ENCODE measurements at regions not wholly inside any gene's neighbourhood (a gene's known extent, or its start where the extent isn't known, plus 50 kb on each side); places are given as distances from the start of the nearest gene placed in this dataset.

DNA sequence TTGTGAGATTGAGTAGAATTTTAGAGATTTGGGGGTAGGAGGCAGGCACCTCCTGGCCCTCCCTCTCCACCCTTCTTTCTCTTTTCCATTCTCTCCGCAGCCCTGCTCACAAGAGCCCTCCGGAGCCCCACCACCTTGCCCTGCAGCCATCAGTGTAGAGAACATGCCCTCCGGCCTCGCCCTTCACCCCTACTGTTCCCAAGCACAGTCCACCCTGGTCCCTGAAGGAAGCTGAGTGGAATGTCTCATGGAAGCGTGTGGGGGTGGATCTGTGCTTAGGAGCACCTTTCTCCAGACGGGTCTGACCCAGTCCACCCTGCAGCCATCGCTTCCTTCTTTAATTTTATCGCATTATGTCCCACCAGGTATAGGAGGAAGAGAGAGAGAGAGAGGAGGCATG, 267.1 kb downstream of the NSG2 start:
- no peak for DNase-seq

- no peak for DNase-seq
These were observed 268.1 kb downstream of the NSG2 start for GRCh38 chr5:174313615-174314014.

DNA sequence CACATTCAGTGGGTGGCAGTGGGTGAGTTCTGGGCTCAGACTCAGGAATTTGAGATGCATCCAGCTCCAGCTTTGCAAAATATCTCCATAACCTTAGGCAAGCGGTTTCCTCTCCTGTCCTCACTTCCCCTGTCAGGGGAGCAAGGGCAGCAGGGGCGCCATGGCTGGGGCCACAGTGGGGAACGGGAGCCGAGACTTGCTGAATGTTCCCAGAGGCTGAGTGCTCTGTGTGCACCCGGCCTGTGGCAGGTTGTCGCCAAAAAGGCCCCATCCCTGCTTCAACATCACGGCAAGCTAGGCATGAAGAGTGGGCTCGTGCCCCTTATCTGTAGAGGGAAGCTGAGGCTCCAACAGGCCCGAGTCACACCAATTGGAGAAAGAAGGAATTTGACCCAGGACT, 268.8 kb downstream of the NSG2 start:
- no peak for DNase-seq

- no peak for DNase-seq
These were observed 270.0 kb downstream of the NSG2 start for GRCh38 chr5:174315471-174315870.

DNA sequence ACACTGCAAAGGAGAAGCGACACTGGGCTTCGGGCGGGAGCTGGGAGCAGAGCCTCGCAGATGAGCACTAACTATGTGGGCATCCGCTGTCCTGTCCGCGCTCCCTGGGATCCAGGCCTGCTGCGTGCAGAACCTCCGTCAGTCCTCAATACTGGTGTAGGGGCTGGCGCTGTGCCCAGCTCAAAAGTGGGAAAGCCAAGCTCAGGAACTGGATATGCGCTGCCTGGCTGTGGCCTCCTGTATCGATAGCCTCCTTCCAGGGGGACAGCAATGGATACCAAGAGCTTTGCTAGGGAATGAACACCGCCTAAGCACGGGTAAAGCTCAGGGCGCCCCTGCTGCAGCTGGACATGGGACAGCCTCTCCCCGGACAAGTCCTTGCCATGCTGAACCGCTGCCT, 270.4 kb downstream of the NSG2 start:
- no peak for DNase-seq

GRCh38 chr5:174316326-174316725, 270.8 kb downstream of the NSG2 start:
- no peak for DNase-seq

DNA sequence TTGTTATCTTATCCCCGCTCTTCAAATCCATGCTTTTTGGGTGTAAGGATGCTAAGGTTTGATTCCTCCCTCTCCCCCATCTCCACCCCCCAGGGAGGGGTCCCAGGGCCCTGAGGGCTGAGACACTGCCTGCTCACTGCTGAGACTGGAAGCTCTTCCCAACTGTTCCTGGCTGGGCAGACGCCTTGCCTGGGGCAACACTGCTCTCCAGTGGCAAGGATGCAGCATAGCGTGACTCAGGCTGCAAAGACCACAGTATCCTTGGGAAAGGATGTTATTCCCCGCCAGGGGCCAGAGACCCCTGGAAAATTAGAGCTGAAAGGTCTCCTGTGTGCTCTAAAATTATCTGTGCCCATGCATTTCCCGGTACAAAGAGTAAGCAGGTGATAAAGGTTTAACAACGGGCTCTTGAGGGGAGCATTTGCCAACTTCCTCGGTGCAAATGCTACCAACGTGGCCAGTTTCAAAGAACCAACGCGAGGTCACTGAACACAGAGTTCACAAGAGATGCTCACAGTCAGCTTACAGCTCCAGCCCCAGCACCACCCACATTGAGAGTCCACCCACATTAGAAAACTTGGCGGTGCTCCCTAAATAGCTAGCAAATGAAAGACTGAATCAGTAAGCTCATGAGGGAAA, 271.9 kb downstream of the NSG2 start:
- DNase-seq = peak in 1 of 2 experiments; percentile 56

GRCh38 chr5:174318578-174318977, 273.1 kb downstream of the NSG2 start:
- DNase-seq = no peak

GRCh38 chr5:174319551-174319950, 274.0 kb downstream of the NSG2 start:
- DNase-seq = no peak

GRCh38 chr5:174320051-174320450, 274.5 kb downstream of the NSG2 start:
- DNase-seq = no peak

DNA sequence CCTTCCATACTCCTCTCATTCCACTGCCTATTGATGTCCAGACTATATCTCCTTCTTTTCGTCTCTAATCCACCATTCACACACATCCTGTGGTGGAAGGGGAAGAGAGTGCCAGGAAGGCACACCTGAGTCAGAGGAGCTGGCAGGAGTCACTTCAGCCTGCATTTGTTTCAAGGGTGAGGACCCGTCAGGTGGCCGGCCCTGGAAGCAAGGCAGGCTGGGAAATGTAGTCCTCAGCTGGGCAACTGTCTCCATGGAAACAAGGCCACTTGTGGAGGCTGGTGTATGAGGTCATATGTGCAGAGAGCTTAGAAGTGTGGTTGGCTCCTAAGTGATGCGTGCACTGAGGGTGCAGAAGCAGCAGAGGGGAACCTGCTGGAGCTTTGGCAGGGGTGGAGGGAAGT, 278.4 kb downstream of the NSG2 start:
- DNase-seq = peak; percentile 38 to 47

DNA sequence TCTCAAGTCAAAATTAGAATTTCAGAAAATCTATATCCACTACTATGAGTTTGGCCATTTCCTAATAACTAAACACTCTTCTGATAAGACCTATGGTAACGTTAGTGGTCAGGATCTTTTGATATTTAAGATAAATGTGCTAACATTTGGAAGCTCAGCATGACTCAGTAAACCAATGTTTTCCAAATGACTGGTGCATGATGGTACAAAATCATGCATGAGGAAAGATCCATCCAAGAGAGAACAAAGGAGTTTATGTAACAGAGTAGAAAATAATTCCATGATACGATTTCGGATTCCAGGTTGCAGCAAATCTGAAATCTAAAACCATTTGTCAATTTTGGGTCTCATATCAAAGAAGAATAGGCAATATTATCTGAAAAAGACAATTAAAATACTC, 279.2 kb downstream of the NSG2 start:
- DNase-seq = no peak

- no peak for DNase-seq
These were observed 279.9 kb downstream of the NSG2 start for GRCh38 chr5:174325431-174325830.

GRCh38 chr5:174325961-174326360, 280.5 kb downstream of the NSG2 start:
- DNase-seq = no peak

- DNase-seq = no peak
These were observed 280.9 kb downstream of the NSG2 start for GRCh38 chr5:174326372-174326771.

DNA sequence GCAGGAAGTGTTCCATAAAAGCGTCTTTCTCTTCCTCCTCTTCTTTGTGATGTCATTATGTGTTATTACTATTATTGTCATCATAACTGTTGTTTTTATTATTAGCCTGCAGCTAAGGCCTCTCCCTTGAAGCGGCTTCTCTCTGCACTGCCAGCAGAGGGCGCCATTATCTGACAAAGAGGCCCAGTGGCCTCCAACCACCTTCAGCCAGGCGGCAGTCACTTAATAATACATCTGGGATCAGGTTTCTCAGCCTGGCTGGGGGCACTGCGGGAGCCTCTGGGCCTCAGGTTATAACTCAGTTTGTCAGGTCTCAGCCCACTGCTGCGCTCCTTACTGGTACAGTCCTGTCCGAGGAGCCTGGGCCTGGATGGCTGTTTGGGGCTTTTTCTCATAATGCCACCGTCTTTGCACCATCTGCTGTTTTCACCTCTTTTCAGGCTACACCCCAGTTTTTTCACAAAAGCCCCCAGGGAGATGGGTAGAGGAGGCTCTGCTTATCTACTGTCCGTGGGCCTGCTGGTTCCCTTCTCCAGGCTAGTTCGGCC, 281.9 kb downstream of the NSG2 start:
- peak; percentile 42 to 69 for DNase-seq

DNA sequence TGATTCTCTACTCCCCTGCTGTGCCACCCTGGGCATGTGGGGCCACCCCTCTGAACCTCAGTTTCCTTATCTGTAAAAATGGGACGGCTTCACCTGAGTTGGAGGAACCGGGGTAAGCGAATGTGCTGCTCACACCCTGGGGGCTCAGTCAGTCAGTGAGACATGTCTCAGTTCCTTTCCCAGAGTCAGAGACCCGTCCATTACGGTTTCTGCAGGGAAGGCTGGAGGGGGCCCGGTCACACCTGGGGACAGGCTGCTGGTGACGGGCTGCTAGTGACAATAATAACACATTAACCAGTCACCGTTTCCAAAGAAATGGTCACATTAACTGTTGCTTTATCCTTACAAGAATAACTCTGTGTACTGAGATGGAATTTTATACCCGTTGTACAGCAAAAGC, 282.4 kb downstream of the NSG2 start:
- no peak for DNase-seq

- DNase-seq = no peak
These were observed 283.3 kb downstream of the NSG2 start for GRCh38 chr5:174328631-174329299.

- DNase-seq = no peak
These were observed 284.2 kb downstream of the NSG2 start for GRCh38 chr5:174329738-174330137.

GRCh38 chr5:174335682-174336364, 290.3 kb downstream of the NSG2 start:
- no peak for DNase-seq

DNA sequence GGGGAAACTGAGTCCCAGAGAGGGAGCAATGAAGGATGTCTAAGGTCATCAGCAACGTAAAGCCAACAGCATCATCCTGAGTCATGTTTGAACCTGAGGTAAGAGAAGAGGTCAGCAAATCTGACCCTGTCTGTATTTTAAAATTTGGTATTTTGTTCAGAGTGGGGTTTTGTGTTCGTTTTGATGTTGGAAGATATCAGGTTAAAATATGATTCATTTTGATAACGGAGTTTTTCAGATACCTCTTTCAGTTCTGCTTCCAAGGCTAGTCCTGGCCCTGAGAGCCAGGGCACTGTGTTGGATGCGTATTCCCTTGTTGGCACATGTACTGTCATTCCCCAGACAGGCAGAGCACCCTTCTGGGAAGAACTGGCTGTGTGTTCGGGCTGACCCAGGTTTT, 291.0 kb downstream of the NSG2 start:
- no peak for DNase-seq

DNA sequence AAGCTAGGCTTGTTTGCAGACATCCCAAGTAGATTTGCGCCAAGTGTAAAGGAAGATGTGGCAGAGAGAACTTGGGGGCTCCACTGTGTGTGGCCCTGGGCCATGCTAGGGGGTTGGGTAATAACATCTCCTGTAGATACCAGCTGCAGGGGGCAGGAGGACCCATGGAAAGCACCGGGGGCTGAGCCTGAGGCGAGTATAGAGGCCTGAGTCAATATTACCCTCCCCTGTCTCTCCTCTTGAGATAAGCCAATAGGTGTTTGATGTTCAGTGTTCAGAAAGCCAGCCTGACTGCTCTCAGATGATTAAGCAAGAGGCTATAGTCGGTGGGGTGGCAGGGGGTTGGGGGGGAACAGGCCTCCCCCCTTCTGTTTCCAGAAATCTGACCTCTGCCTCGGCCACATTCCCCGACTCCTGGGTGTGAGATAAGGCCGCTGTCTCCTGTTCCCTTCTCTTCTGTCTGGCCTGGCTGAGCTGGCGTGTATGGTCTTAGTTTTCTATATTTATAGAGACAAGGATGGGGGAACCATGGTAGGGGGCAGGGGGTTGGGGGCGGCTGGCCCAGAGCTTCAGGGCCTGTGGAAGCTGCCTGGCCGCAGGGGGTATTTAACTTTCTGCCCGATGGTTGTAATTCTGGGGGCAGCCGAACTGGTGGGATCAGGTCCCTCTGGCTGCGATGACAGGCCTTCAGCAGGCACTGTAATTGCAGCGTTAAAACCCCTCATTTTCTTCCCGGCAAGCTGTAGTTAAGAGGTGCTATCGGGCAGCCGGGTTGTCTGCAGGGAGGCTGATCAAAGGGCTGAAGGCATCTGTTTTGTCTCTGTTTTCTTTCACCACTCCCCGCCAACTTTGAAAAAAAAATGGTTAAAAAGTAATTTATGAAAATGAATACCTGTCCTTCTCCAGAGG, 292.0 kb downstream of the NSG2 start:
- no peak for DNase-seq
